Kidney (tissue), 13 donors: ENCODE measurements at regions not wholly inside any gene's neighbourhood (a gene's known extent, or its start where the extent isn't known, plus 50 kb on each side); places are given as distances from the start of the nearest gene placed in this dataset.

Experiments
- DNase-seq, 5 donors: peaks; one replicate each; pipeline ENCODE4 v3.0.0-alpha.2; 2013 to 2020
- FAIRE-seq: peaks from 2 replicates; lab custom pipeline; 2012; peaks lifted over from hg19 to GRCh38; lab: Jason Lieb, UNC
- H3K27ac ChIP-seq, 2 donors: one replicate each; pipeline ENCODE4 v1.7.0; 2013; ENCODE audit warnings: low read depth in 2 of 2, low read length in 2 of 2, inconsistent platforms in 1 of 2
- H3K27me3 ChIP-seq: one replicate; pipeline ENCODE4 v1.7.1; 2013; ENCODE audit warnings: low read length, inconsistent platforms; ENCODE audit not compliant: control insufficient read depth, insufficient read depth
- H3K36me3 ChIP-seq, 3 donors: one replicate each; pipeline versions ENCODE4 v1.7.0 to v1.7.1; 2013; ENCODE audit warnings: low read length in 3 of 3, control low read depth in 1 of 3, inconsistent platforms in 1 of 3; ENCODE audit not compliant: insufficient read depth in 3 of 3, control insufficient read depth in 2 of 3
- H3K4me1 ChIP-seq, 3 donors: one replicate each; pipeline versions ENCODE4 v1.7.0 to v1.7.1; 2013; ENCODE audit warnings: low read length in 3 of 3, inconsistent platforms in 1 of 3, low read depth in 1 of 3; ENCODE audit not compliant: control insufficient read depth in 2 of 3, insufficient read depth in 2 of 3
- H3K4me3 ChIP-seq, 3 donors: one replicate each; pipeline versions ENCODE4 v1.7.0 to v1.8.1; 2013; ENCODE audit warnings: low read length in 3 of 3, control low read depth in 1 of 3, inconsistent platforms in 1 of 3
- H3K9ac ChIP-seq, 3 donors: one replicate each; pipeline versions ENCODE4 v1.7.0 to v1.7.1; 2013; ENCODE audit warnings: low read length in 3 of 3, control low read depth in 1 of 3, inconsistent platforms in 1 of 3
- H3K9me3 ChIP-seq, 3 donors: one replicate each; pipeline versions ENCODE4 v1.7.0 to v1.7.1; 2013; ENCODE audit warnings: low read length in 3 of 3, control low read depth in 1 of 3, inconsistent platforms in 1 of 3; ENCODE audit not compliant: control insufficient read depth in 2 of 3, insufficient read depth in 1 of 3
- intact Hi-C: fragments of 100-400 bp; cut with DNase I; formaldehyde crosslinking; loops from one replicate; pipeline ENCODE4 v1.11.1; 2022
- TF ChIP-seq, protein P1 (sequence below): IDR thresholded peaks from 3 replicates; pipeline ENCODE4 v1.5.1; 2012; ENCODE audit warnings: mild to moderate bottlenecking, moderate library complexity, borderline replicate concordance; ENCODE audit not compliant: insufficient read depth; ENCODE audit errors: extremely low read depth
- donor health status: control.
- donor health status: control.
- donor health status: control.
- donor health status: control.
- donor health status: control.
- donor health status: DM: yes; HTN: yes; CAD: no.
- donor health status: Normal renal cell carcinoma (clear cell type).

DNA sequence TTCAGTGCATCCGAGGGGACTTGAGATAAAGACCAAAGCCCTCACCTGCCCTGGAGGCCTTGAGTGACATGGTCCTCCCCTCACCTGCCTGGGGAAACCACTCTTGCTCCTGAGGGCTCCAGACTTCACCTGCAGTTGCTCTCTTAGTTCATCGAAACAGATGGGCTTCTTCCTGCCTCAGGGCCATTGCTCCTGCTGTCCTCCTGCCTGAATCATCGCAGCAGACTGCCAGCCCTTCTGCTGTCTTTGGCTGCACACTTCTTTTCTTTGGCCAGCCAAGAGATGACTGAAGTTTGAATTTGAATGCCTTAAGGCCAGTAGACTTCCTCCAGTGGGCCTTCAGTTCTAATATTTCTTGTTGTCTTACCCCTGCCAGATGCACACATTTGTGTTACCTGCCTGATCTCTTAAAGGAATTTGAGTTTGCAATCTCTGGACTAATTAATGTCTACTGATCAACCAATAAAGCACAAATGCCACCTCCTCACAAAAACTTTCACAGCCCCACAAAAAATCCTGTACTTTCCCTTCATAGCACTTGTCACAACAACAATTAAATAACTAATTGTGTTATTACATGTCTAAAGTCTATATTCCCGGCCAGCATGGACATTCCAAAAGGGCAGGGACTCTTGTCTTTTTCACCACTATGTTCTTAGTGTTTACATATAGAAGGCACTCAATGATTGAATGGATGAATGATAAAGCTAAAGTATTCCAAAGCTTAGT is 56.7 kb upstream of the SGK1 start:
- no peaks in the 10 kb centered on the region for H3K27me3 ChIP-seq
- no peak overlapping the region for H3K9ac ChIP-seq
- H3K4me1 ChIP-seq = peaks cover 0 to 2% (median 0%) of the 10 kb centered on the region in 3 donors
- H3K4me3 ChIP-seq = no peak overlapping the region
- no peaks in the 10 kb centered on the region for H3K9me3 ChIP-seq
- H3K27ac ChIP-seq = no peak overlapping the region
- no peaks in the 10 kb centered on the region for H3K36me3 ChIP-seq
- no peak for DNase-seq
- FAIRE-seq = no peak
- intact Hi-C loops = no loop called here
- TF ChIP-seq, protein P1, sequence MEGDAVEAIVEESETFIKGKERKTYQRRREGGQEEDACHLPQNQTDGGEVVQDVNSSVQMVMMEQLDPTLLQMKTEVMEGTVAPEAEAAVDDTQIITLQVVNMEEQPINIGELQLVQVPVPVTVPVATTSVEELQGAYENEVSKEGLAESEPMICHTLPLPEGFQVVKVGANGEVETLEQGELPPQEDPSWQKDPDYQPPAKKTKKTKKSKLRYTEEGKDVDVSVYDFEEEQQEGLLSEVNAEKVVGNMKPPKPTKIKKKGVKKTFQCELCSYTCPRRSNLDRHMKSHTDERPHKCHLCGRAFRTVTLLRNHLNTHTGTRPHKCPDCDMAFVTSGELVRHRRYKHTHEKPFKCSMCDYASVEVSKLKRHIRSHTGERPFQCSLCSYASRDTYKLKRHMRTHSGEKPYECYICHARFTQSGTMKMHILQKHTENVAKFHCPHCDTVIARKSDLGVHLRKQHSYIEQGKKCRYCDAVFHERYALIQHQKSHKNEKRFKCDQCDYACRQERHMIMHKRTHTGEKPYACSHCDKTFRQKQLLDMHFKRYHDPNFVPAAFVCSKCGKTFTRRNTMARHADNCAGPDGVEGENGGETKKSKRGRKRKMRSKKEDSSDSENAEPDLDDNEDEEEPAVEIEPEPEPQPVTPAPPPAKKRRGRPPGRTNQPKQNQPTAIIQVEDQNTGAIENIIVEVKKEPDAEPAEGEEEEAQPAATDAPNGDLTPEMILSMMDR = no peak

DNA sequence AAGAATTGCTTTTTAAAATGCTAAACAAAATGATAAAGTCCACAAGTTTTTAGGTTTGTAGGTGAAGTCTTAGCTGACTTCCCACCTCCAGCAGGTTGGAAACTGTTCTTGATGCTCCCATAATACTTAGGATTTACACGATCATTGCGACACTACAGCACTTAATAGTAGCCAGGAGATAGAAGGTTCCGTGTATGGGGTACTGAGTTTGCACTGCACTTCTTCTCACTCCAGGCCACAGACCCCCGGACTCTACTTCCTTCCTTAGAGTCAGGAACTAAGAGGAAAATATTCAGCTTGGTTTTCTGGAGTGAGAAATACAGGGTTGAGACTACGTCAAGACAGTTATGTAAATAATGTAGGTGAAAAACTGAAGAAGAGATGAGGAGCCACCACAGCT is 56.1 kb upstream of the SGK1 start:
- Histone ChIP-seq H3K4me1 (peaks cover 0 to 2% (median 0%) of the 10 kb centered on the region in 3 donors), H3K36me3 (no peaks in the 10 kb centered on the region), H3K27ac (no peak overlapping the region), H3K4me3 (no peak overlapping the region), H3K9me3 (no peaks in the 10 kb centered on the region), H3K9ac (no peak overlapping the region), H3K27me3 (no peaks in the 10 kb centered on the region)
- DNase-seq = no peak
- TF ChIP-seq, protein P1 = no peak
- FAIRE-seq = no peak
- intact Hi-C loops = no loop called here

DNA sequence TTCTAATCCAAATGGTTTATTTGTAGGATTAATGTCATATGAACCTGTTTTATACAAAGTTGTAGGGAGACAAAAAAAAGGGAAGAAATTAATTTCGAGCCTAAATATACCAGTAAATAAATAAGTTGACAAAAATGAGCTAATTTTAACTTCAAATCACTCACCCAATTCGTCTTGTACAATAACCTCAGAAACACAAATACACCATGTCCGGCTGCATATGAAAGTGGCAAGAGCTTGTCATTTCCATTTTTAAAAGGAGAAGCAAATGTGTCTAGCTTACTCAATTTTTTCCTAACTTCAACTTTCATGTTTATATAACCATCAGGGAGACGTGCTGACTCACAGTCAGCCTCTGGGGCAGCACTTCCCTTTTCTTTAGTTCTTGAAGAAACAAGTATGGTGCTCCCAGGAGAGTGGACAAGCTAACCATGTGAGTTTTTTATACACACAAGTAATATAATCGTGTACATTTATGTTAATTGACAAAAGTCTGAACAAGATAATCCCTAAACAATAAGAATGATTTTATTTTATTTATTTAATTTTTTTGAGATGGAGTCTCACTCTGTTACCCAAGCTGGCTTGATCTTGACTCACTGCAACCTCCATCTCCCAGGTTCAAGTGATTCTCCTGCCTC is 55.5 kb upstream of the SGK1 start:
- Histone ChIP-seq H3K36me3 (no peaks in the 10 kb centered on the region), H3K27me3 (no peaks in the 10 kb centered on the region), H3K4me3 (no peak overlapping the region), H3K4me1 (peaks cover 0 to 2% (median 0%) of the 10 kb centered on the region in 3 donors), H3K27ac (peak overlapping the region in 1 of 2 donors; percentile 14), H3K9me3 (no peaks in the 10 kb centered on the region), H3K9ac (no peak overlapping the region)
- no peak for DNase-seq
- intact Hi-C loops = no loop called here
- FAIRE-seq = no peak
- TF ChIP-seq, protein P1 = no peak
